PC-9 (cell line): ENCODE measurements at regions not wholly inside any gene's neighbourhood (a gene's known extent, or its start where the extent isn't known, plus 50 kb on each side); places are given as distances from the start of the nearest gene placed in this dataset.

Experiments
- CTCF ChIP-seq: fragments of 200-600 bp; sonication (generic); conservative IDR thresholded peaks from 2 replicates; pipeline ENCODE4 v1.6.1; 2017; ENCODE audit warnings: mixed run types, antibody characterized with exemption, mild to moderate bottlenecking, moderate library complexity
- EZH2 ChIP-seq: fragments of 200-600 bp; sonication (generic); IDR thresholded peaks from 2 replicates; pipeline ENCODE4 v1.8.0; 2017; ENCODE audit warnings: antibody characterized with exemption, low read depth

GRCh38 chr16:6111390-6111789, 1013.8 kb upstream of the EEF2KMT start:
- TF ChIP-seq CTCF (no peak), EZH2 (no peak)
